ENCODE measurements at regions not wholly inside any gene's neighbourhood (a gene's known extent, or its start where the extent isn't known, plus 50 kb on each side); places are given as distances from the start of the nearest gene placed in this dataset.

- TF ChIP-seq CTCF (IDR thresholded peaks at IDR 0.05 in 4 of 5, conservative IDR thresholded peaks at IDR 0.05 in 1 of 5): no peak
- TF ChIP-seq POLR2A (IDR thresholded peaks at IDR 0.05): no peak
These were observed 930.3 kb downstream of the QKI start for GRCh38 chr6:164344801-164345291.

Measured in gastrocnemius medialis (tissue), 4 donors.